HG03060 (cell line): ENCODE measurements at regions not wholly inside any gene's neighbourhood (a gene's known extent, or its start where the extent isn't known, plus 50 kb on each side); places are given as distances from the start of the nearest gene placed in this dataset.

ENCODE experiments used
- ATAC-seq: cut with Tn5 transposase; IDR thresholded peaks from one replicate; pipeline ENCODE4 v1.9.1; 2021; ENCODE audit warnings: low read depth, moderate number of reproducible peaks; ENCODE audit not compliant: unreplicated experiment

GRCh38 chr18:41012194-41012593 lies 942.8 kb upstream of the PIK3C3 start:
- no peak for ATAC-seq

GRCh38 chr18:41009926-41010325 lies 945.1 kb upstream of the PIK3C3 start:
- no peak for ATAC-seq

- no peak for ATAC-seq
Observed at GRCh38 chr18:41004324-41004723, 950.7 kb upstream of the PIK3C3 start.

- no peak for ATAC-seq
Observed at GRCh38 chr18:40995529-40995928, 959.5 kb upstream of the PIK3C3 start.

GRCh38 chr18:40993363-40993762 lies 961.7 kb upstream of the PIK3C3 start:
- ATAC-seq = no peak

- no peak for ATAC-seq
Observed at GRCh38 chr18:40987581-40987980, 967.5 kb upstream of the PIK3C3 start.

- no peak for ATAC-seq
Observed at GRCh38 chr18:40985436-40985835, 969.6 kb upstream of the PIK3C3 start.

GRCh38 chr18:40984856-40985255 lies 970.2 kb upstream of the PIK3C3 start:
- ATAC-seq = no peak

GRCh38 chr18:40983835-40984234 lies 971.2 kb upstream of the PIK3C3 start:
- no peak for ATAC-seq

GRCh38 chr18:40980171-40980570 lies 974.9 kb upstream of the PIK3C3 start:
- ATAC-seq = no peak

GRCh38 chr18:40976050-40976449 lies 979.0 kb upstream of the PIK3C3 start:
- ATAC-seq = no peak

GRCh38 chr18:40974448-40974847 lies 980.6 kb upstream of the PIK3C3 start:
- no peak for ATAC-seq

- ATAC-seq = no peak
Observed at GRCh38 chr18:40962784-40963183, 992.2 kb upstream of the PIK3C3 start.

- no peak for ATAC-seq
Observed at GRCh38 chr18:40957533-40958070, 997.4 kb upstream of the PIK3C3 start.

- ATAC-seq = no peak
Observed at GRCh38 chr18:40956213-40956612, 998.8 kb upstream of the PIK3C3 start.

- no peak for ATAC-seq
Observed at GRCh38 chr18:40955351-40955750, 999.7 kb upstream of the PIK3C3 start.

- no peak for ATAC-seq
Observed at GRCh38 chr18:40949114-40949950, 1005.7 kb upstream of the PIK3C3 start.

- ATAC-seq = no peak
Observed at GRCh38 chr18:40944576-40944975, 1010.5 kb upstream of the PIK3C3 start.

GRCh38 chr18:40939656-40940515 lies 1015.1 kb upstream of the PIK3C3 start:
- no peak for ATAC-seq

- ATAC-seq = no peak
Observed at GRCh38 chr18:40938615-40939014, 1016.4 kb upstream of the PIK3C3 start.

- no peak for ATAC-seq
Observed at GRCh38 chr18:40937386-40937785, 1017.6 kb upstream of the PIK3C3 start.
